Left forelimb (tissue), 1 donor: ENCODE measurements at regions not wholly inside any gene's neighbourhood (a gene's known extent, or its start where the extent isn't known, plus 50 kb on each side); places are given as distances from the start of the nearest gene placed in this dataset.
"Not testable (repeated sequence)": the region's sequence is repeated elsewhere in the genome, so short reads cannot be mapped to it uniquely, and the experiment has no call there.

Experiments
- DNase-seq: peaks from one replicate; pipeline ENCODE4 v3.0.0-alpha.2; 2018; ENCODE audit warnings: low spot score

DNA sequence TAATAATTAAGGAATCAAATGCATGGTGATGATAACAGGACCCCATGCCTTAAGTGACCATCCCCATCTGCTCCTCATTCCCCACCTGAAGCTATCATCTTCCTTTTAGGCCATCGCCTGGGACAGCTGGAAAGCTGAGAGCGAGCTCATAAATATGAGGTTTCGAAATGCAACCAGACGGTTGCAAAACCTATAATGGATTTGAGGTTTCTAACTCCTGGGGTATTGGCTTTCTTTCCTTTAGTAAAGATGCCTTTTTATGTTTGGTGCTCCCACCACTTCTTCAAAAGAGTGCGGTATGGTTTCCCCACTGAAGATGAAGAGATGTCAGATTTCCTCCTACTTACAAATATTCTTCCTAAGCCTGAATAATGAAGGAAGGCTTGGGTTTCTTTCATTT, 1589.5 kb upstream of the PIK3C3 start:
- no peak for DNase-seq

GRCh38 chr18:40360558-40360957, 1594.5 kb upstream of the PIK3C3 start:
- DNase-seq, result no peak

GRCh38 chr18:40357536-40357935, 1597.5 kb upstream of the PIK3C3 start:
- DNase-seq, result no peak

DNA sequence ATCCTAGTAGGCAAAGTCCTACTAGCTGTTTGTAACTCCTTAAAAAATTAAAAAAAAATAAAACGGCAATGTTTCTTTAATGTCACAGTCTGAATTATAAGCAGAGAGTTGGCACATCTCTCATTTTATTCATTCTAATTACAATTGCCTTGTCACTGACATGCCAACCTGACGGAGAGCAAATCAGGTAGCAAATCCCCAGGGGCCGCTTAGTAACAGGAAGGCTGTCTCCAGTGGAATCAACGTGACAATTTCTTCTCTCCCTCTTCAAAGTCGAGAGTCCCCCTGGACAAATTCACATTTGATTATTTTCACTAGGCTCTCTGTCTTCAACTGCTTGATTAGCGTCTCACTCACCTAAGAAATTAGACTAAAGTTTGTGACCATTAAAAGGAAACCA, 1598.9 kb upstream of the PIK3C3 start:
- DNase-seq, result no peak

DNA sequence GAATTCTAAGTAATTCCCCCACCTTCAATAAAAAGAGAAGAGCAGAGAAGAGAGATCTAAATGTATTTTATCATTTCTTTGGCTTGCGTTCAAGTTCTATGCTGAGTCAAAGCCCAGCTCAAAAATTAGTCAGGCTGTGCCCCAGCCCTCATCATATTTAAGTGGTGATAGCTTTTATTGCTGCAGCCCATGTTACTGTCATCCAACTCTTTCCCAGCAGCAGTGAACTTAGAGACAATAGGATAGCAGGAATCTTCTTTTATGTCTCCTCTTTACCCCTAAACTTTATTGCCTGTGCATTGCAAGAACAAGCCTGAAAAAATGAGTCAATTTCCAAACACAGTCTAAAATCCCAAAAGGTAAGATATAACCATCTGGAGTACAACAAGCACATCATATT, 1599.3 kb upstream of the PIK3C3 start:
- no peak for DNase-seq

- no peak for DNase-seq
Measured at GRCh38 chr18:40348196-40348595, 1606.8 kb upstream of the PIK3C3 start.

- DNase-seq, result no peak
Measured at GRCh38 chr18:40347261-40347660, 1607.8 kb upstream of the PIK3C3 start.

DNA sequence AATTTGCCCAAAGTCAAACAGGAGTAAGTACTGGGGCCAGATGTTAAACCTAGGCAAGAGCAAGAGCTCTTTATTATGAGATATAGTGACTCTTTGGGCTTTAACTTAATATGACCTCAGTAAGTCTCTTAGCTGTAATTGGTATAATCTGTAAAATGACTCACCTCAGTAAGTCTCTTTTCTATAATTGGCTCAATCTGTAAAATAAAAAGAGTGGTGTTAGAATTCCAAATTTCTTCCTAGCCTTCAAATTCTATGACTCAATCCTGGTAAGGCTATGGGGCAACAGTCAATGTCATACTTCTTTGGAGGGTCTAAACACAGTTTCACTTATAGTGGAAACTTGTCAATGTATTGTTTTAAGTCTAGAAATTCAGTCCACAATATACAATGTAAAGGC, 1608.9 kb upstream of the PIK3C3 start:
- no peak for DNase-seq

DNA sequence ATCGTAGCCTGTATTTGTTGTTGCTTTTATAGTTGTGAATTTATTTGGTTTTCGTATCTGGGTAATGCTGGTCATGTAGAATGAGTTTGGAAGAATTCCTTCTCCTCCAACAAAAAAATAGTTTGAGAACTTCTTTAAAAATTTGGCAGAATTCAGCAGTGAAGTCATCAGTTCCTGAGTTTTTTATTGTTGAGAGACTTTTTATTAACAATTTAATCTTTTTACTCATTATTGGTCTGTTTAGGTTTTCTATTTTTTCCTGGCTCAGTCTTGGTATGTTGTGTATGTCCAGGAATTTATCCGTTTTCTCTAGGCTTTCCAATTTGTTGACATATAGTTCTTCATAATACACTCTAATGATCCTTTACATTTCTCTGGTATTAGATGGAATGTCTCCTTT, 1613.3 kb upstream of the PIK3C3 start:
- no peak for DNase-seq

DNA sequence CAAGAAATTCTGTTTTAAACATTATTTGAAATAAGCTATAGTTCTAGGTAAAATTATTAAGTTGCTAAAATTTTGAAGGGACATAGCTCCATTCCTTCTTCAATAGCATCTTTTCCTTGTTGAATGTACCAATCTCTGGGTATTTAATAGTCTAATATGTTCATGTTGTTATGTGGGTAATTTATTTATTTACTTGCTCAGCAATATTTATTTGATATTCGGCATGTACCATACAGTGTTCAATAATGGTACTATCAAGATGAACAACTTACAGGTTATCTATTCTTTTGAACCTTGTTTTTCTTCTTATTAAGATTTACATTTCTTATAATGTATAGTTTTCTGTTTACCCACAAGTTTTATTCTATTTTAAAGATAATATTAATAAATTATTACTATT, 1616.8 kb upstream of the PIK3C3 start:
- DNase-seq, result no peak

GRCh38 chr18:40326985-40327384, 1628.0 kb upstream of the PIK3C3 start:
- DNase-seq, result no peak

GRCh38 chr18:40325988-40326387, 1629.0 kb upstream of the PIK3C3 start:
- no peak for DNase-seq

GRCh38 chr18:40314199-40314598, 1640.8 kb upstream of the PIK3C3 start:
- no peak for DNase-seq

GRCh38 chr18:40313030-40313642, 1641.9 kb upstream of the PIK3C3 start:
- no peak for DNase-seq

DNA sequence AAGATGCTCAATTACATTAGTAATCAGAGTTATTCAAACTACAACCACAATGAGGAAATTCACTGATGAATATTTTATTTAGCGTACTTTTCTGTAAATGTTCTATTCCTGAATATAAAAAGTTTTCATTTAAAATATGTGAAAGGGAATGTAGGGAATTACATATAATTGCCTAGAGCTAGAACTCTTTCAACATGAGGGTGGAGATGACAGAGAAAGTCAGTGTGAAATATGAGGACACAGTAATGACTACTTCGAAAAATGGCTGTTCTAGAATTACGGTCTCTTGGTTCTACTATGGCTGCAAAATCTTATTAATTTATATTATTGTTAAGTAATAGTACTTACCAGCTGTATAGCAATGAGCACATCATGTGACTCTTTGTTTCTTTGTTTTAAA, 1647.4 kb upstream of the PIK3C3 start:
- no peak for DNase-seq

DNA sequence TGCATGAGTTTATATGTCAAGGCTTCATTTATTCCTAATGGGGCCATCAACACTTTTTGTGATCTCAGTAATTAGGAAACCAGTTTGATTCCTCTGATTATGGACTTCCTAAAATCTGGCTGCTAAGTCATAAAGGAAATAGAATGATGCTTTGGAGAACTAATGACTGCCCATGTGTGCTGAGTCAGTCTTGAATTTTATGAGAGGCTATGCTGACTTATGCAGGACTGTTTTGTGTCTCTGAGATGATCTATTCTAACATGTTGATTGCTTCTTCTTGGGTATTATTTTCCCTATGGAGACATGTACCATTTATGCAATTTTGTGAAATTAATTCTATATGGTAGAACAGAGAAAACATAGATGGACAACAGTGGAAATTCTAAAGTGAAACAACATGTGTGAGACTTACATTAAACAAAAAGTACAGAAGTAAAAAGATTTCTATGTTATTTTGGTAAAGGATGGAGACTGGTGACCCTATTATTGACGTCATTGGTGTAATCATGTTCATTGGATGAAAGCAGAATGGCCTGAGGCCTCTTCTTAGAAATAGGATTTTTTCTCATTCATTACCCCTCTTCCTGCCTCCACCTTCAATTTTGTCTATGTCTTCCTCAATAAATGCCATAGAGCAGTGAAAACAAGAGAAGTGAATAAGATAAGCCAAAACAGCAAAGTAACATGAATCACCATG, 1658.2 kb upstream of the PIK3C3 start:
- no peak for DNase-seq

GRCh38 chr18:40292985-40293710, 1661.9 kb upstream of the PIK3C3 start:
- DNase-seq, result no peak

GRCh38 chr18:40283560-40283959, 1671.5 kb upstream of the PIK3C3 start:
- DNase-seq, result no peak

DNA sequence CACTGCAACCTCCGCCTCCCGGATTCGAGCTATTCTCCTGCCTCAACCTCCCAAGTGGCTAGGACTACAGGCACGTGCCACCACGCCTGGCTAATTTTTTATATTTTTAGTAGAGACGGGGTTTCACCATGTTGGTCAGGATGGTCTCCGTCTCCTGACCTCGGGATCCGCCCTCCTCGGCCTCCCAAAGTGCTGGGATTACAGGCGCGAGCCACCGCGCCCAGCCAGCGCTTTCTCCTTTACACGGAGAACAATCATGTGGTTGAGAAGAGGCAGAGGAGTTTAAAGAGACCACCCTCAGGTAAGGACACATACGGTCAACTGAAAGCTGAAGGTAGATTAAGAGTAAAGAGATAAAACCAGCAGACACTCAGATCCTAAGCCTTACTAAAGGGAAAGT, 1673.7 kb upstream of the PIK3C3 start:
- DNase-seq, result not testable (repeated sequence)

DNA sequence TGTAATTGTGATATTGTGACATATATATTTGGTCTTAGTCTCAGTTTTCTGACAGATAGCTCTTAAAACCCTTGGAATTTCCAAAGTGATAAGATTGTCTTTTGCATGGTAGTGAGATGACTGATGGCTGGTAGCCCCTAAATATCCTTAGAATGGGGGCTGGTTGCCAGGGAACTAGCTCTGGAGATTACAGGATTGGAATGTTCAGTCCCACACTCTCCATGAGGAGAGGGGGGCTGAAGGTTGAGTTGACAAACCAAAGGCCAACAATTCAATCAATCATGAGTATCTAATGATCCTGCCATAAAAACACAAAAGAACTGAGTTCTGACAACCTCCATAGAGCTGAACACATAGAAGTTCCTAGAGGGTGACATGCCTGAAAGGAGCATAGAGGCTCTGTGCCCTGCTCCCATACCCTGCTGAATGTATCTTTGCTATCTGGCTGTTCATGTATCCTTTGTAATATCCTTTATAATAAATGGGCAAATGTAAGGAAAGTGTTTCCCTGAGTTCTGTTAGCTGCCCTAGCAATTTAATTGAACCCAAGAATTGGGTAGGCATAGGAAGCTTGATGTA, 1680.3 kb upstream of the PIK3C3 start:
- DNase-seq, result no peak

DNA sequence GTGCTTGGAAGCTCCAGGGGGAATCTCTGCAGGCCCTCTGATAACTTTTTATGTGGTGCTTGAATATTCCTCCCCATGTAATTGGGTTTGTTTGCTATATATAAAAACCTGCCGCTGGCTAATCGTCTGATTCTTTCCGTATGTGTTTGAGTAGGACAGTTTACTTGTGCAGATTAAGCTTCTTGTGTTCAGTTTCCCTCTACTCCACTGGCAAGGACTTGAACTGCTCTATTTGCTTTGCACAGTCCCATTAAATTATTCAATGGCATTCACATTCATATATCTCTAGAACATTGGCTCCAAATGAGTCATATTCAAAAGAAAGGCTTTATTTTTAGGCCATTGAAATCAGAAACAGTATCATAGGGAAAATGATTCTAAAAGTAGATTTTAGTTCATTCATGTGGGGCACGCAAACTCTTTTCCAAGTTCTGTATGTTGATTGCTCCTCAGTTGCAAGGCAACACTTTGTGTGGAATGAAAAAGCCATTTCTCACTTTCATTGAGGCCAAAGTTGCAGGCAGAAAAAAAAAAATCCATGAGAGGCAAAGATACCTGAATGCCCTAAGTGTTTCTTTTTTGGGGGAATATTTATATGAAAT, 1682.3 kb upstream of the PIK3C3 start:
- no peak for DNase-seq

DNA sequence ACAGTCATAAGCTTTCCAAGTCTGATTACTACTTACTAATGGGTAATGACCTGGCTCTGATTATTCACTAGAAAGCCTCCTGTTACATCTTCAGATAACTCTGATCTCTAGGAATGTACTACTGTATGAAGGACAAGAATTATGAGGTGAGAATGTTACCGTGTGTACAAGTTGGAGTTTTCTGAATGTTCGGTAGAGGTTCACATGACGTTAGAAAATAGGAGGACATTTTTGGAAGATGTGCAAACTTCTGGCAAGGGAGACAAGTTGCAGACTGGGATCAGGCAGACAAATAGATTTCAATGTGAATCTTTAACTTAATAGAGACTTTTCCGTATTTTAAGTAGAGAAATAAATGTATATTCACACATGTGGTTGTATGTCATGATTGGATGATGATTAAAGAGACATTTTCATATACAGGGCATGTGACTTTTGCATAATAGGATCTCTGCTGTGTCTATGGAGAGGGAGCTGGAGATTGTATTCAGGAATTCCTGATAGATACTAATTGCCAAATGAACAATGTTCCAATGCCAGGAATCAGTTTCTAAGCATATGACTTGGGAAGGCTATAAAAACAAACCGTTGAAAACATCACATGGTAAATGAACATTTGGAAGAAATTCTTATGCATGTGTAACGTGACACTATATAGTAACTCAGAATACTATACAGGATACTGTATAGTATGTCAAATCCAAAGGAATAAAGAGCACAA, 1695.8 kb upstream of the PIK3C3 start:
- no peak for DNase-seq
